ENCODE measurements at regions not wholly inside any gene's neighbourhood (a gene's known extent, or its start where the extent isn't known, plus 50 kb on each side); places are given as distances from the start of the nearest gene placed in this dataset.
A peak's percentile ranks its signal among the peaks of the same experiment; 100 is the strongest.

GRCh38 chr2:7792031-7792651 is 874.9 kb downstream of the RNF144A start:
- Histone ChIP-seq H3K27me3 (no peaks in the 10 kb centered on the region), H3K36me3 (no peaks in the 10 kb centered on the region), H3K27ac (peak overlapping the region in 3 of 4 donors; percentile 47 to 70 (median 57)), H3K9me3 (no peaks in the 10 kb centered on the region), H3K4me3 (no peak overlapping the region), H3K4me1 (peaks cover 5 to 30% (median 15%) of the 10 kb centered on the region in 3 donors)
- ATAC-seq = peak; percentile 89 to 97 (median 96)
- no peak for FAIRE-seq
- intact Hi-C loops (cut with DNase I) = no loop called here
- no peak for TF ChIP-seq CTCF (IDR thresholded peaks at IDR 0.05)
- DNase-seq = peak; percentile 68 to 89 (median 84)
- 6 to 18% methylated on average over 7 of the region's 7 CpGs for WGBS, 2 donors

- Histone ChIP-seq H3K4me1 (peaks cover 5 to 30% (median 15%) of the 10 kb centered on the region in 3 donors), H3K27me3 (no peaks in the 10 kb centered on the region), H3K27ac (no peak overlapping the region), H3K9me3 (no peaks in the 10 kb centered on the region), H3K4me3 (no peak overlapping the region), H3K36me3 (no peaks in the 10 kb centered on the region)
- no peak for TF ChIP-seq CTCF (IDR thresholded peaks at IDR 0.05)
- WGBS, 2 donors = 72% methylated on average over 7 of the region's 7 CpGs
- DNase-seq (no peak), ATAC-seq (no peak), FAIRE-seq (no peak)
- intact Hi-C loops (cut with DNase I) = no loop called here
Observed at GRCh38 chr2:7795778-7796563, 878.8 kb downstream of the RNF144A start.

DNA sequence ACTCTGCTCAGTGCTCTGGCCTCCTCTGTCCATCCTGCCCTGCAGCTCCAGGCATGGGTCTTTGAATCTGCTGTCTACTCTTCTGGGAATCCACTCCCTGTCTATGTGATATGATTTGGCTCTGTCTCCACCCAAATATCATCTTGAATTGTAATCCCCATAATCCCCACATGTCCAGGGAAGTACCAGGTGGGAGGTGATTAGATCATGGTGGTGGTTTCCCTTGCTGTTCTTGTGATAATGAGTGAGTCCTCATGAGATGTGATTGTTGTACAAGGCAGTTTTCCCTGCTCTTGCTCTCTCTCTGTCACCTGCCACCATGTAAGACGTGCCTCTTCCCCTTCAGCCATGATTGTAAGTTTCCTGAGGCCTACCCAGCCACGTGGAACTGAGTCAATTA is 881.8 kb upstream of the ID2 start:
- DNase-seq (no peak), FAIRE-seq (no peak), ATAC-seq (no peak)
- Histone ChIP-seq H3K4me3 (no peak overlapping the region), H3K27ac (no peak overlapping the region), H3K9me3 (no peaks in the 10 kb centered on the region), H3K4me1 (peaks cover 0 to under 1% (median 0%) of the 10 kb centered on the region in 3 donors), H3K27me3 (no peaks in the 10 kb centered on the region), H3K36me3 (no peaks in the 10 kb centered on the region)
- intact Hi-C loops (cut with DNase I) = no loop called here
- WGBS, 2 donors = 85 to 87% methylated on average over 2 of the region's 2 CpGs
- no peak for TF ChIP-seq CTCF (IDR thresholded peaks at IDR 0.05)

DNA sequence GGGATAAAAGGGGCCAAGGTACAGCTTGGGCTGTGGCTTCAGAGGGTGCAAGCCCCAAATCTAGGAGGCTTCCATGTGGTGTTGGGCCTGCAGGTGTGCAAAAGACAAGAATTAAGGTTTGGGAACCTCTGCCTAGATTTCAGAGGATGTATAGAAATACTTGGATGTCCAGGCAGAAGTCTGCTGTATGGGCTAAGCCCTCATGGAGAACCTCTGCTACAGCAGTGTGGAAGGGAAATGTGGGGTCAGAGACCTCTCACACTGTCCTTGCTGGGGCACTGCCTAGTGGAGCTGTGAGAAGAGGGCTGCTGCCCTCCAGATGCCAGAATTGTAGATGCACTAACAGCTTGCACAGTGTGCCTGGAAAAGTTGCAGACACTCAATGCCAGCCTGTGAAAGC is 880.6 kb upstream of the ID2 start:
- no peak for TF ChIP-seq CTCF (IDR thresholded peaks at IDR 0.05)
- FAIRE-seq (no peak), ATAC-seq (no peak), DNase-seq (no peak)
- intact Hi-C loops (cut with DNase I) = no loop called here
- no peaks in the 10 kb centered on the region for H3K27me3 ChIP-seq
- no peaks in the 10 kb centered on the region for H3K36me3 ChIP-seq
- no peaks in the 10 kb centered on the region for H3K4me1 ChIP-seq
- no peaks in the 10 kb centered on the region for H3K9me3 ChIP-seq
- H3K27ac ChIP-seq = no peak overlapping the region
- no peak overlapping the region for H3K4me3 ChIP-seq

GRCh38 chr2:7803515-7803914 is 878.3 kb upstream of the ID2 start:
- Histone ChIP-seq H3K27ac (no peak overlapping the region), H3K36me3 (no peaks in the 10 kb centered on the region), H3K9me3 (no peaks in the 10 kb centered on the region), H3K4me1 (no peaks in the 10 kb centered on the region), H3K27me3 (no peaks in the 10 kb centered on the region), H3K4me3 (no peak overlapping the region)
- FAIRE-seq (no peak), ATAC-seq (no peak), DNase-seq (no peak)
- intact Hi-C loops (cut with DNase I) = no loop called here
- 96 to 97% methylated on average over 5 of the region's 5 CpGs for WGBS, 2 donors
- TF ChIP-seq CTCF (IDR thresholded peaks at IDR 0.05) = no peak
